SK-N-SH (cell line): ENCODE measurements at regions not wholly inside any gene's neighbourhood (a gene's known extent, or its start where the extent isn't known, plus 50 kb on each side); places are given as distances from the start of the nearest gene placed in this dataset.

ENCODE experiments used
- CTCF ChIA-PET: fragments of 300-600, 350-600 bp; formaldehyde crosslinking; extraction: SDS; loops from one replicate; lab custom pipeline; 2021; lab: Yijun Ruan, JAX
- POLR2A ChIA-PET: fragments of 350-600 bp; sonication (Branson Sonifier 250); formaldehyde crosslinking; extraction: SDS; loops from one replicate; lab custom pipeline; 2020; ENCODE audit warnings: antibody characterized with exemption, inconsistent platforms; lab: Yijun Ruan, JAX
- DNase-seq: peaks from one replicate; pipeline ENCODE4 v3.0.0; 2012
- H2AFZ ChIP-seq: fragments of 200-600 bp; sonication (generic); 2 replicates; pipeline ENCODE4 v1.8.1; 2016; ENCODE audit warnings: antibody characterized with exemption, mild to moderate bottlenecking, low read depth
- H3F3A ChIP-seq: fragments of 200-600 bp; sonication (generic); replicated peaks from 2 replicates; pipeline ENCODE3; 2016; ENCODE audit warnings: antibody characterized with exemption, mild to moderate bottlenecking; ENCODE audit not compliant: insufficient read depth
- H3K27ac ChIP-seq, 2 experiments: fragments of 200-500 bp in 1 of 2; fragments of 200-600 bp in 1 of 2; sonication (Bioruptor generic) in 1 of 2; sonication (generic), shearing (Covaris generic) in 1 of 2; 2 replicates each; pipeline versions ENCODE4 v1.5.1 to v1.6.1; 2014 to 2016; ENCODE audit warnings: low read depth in 2 of 2, inconsistent platforms in 1 of 2, low read length in 1 of 2, mild to moderate bottlenecking in 1 of 2, mixed read lengths in 1 of 2
- H3K27me3 ChIP-seq: fragments of 200-600 bp; sonication (generic), shearing (Covaris generic); 2 replicates; pipeline ENCODE4 v1.6.1; 2016; ENCODE audit warnings: mixed run types; ENCODE audit not compliant: insufficient read depth
- H3K36me3 ChIP-seq, 2 experiments: fragments of 200-500 bp in 1 of 2; fragments of 200-600 bp in 1 of 2; sonication (Bioruptor generic) in 1 of 2; sonication (generic) in 1 of 2; replicated peaks in 1 of 2; 2 replicates each; pipeline versions ENCODE3 to v1.5.1; 2014 to 2016; ENCODE audit warnings: low read length in 1 of 2, mild to moderate bottlenecking in 1 of 2; ENCODE audit not compliant: insufficient read depth in 2 of 2, control insufficient read depth in 1 of 2
- H3K4me1 ChIP-seq, 2 experiments: fragments of 200-500 bp in 1 of 2; fragments of 200-600 bp in 1 of 2; sonication (Bioruptor generic) in 1 of 2; sonication (generic), shearing (Covaris generic) in 1 of 2; 2 replicates each; pipeline versions ENCODE4 v1.5.1 to v1.6.1; 2014 to 2016; ENCODE audit warnings: low read depth in 1 of 2, low read length in 1 of 2, mixed run types in 1 of 2; ENCODE audit not compliant: insufficient read depth in 2 of 2, control insufficient read depth in 1 of 2
- H3K4me2 ChIP-seq: fragments of 200-600 bp; sonication (generic), shearing (Covaris generic); 2 replicates; pipeline ENCODE4 v1.6.1; 2017; ENCODE audit warnings: mixed run types
- H3K4me3 ChIP-seq, 2 experiments: fragments of 200-500 bp in 1 of 2; fragments of 200-600 bp in 1 of 2; sonication (Bioruptor generic) in 1 of 2; sonication (generic), shearing (Covaris generic) in 1 of 2; 2 replicates each; pipeline versions ENCODE4 v1.5.1 to v1.8.1; 2014 to 2016; ENCODE audit warnings: low read depth in 2 of 2, inconsistent platforms in 1 of 2, low read length in 1 of 2, mild to moderate bottlenecking in 1 of 2, mixed read lengths in 1 of 2, moderate library complexity in 1 of 2
- H3K79me2 ChIP-seq: fragments of 200-600 bp; sonication (generic); 2 replicates; pipeline ENCODE4 v1.8.1; 2017; ENCODE audit warnings: mild to moderate bottlenecking; ENCODE audit not compliant: insufficient read depth
- H3K9ac ChIP-seq: fragments of 200-600 bp; sonication (generic); 2 replicates; pipeline ENCODE4 v1.6.1; 2017; ENCODE audit warnings: mixed run types
- H3K9me2 ChIP-seq: fragments of 200-600 bp; sonication (generic); 2 replicates; pipeline ENCODE4 v1.6.1; 2017; ENCODE audit warnings: mixed run types
- H3K9me3 ChIP-seq: fragments of 200-600 bp; sonication (generic); 2 replicates; pipeline ENCODE4 v1.6.1; 2017; ENCODE audit warnings: mixed run types, mild to moderate bottlenecking, moderate library complexity
- H4K20me1 ChIP-seq: fragments of 200-600 bp; sonication (generic); 2 replicates; pipeline ENCODE4 v1.6.1; 2017; ENCODE audit warnings: mild to moderate bottlenecking, mixed run types; ENCODE audit not compliant: insufficient read depth
- EP300 ChIP-seq, 2 experiments: IDR thresholded peaks; 2 replicates each; pipeline versions ENCODE4 v1.4.0 to v1.6.1; 2012; ENCODE audit warnings: borderline replicate concordance in 1 of 2, low read depth in 1 of 2, low read length in 1 of 2
- FOSL2 ChIP-seq: IDR thresholded peaks from 2 replicates; pipeline ENCODE4 v1.4.0; 2012; ENCODE audit warnings: low read depth, mild to moderate bottlenecking, moderate library complexity, borderline replicate concordance
- FOXJ3 ChIP-seq: sonication (generic); formaldehyde crosslinking; IDR thresholded peaks from 2 replicates; pipeline ENCODE4 v1.5.1; 2020; ENCODE audit warnings: mild to moderate bottlenecking, missing genetic modification reagents
- GABPA ChIP-seq: IDR thresholded peaks from 2 replicates; pipeline ENCODE4 v1.4.0; 2012; ENCODE audit warnings: low read depth, mild to moderate bottlenecking
- MXI1 ChIP-seq: IDR thresholded peaks from 2 replicates; pipeline ENCODE4 v1.6.1; 2012; ENCODE audit warnings: mild to moderate bottlenecking, low read depth, low read length, improper control_type of control experiment
- NFIC ChIP-seq: IDR thresholded peaks from 2 replicates; pipeline ENCODE4 v1.4.0; 2012; ENCODE audit warnings: borderline replicate concordance
- POLR2AphosphoS5 ChIP-seq: IDR thresholded peaks from 2 replicates; pipeline ENCODE4 v1.6.1; 2012; ENCODE audit warnings: low read depth, low read length
- RFX5 ChIP-seq: IDR thresholded peaks from 2 replicates; pipeline ENCODE4 v1.6.1; 2012; ENCODE audit warnings: mild to moderate bottlenecking, improper control_type of control experiment, low read length
- RXRA ChIP-seq: IDR thresholded peaks from 2 replicates; pipeline ENCODE4 v1.4.0; 2012; ENCODE audit warnings: low read depth, mild to moderate bottlenecking, borderline replicate concordance
- YY1 ChIP-seq: IDR thresholded peaks from 2 replicates; pipeline ENCODE4 v1.4.0; 2012; ENCODE audit warnings: low read depth, mild to moderate bottlenecking
- WGBS: methylation state at CpG from one replicate; pipeline ENCODE4 v1.1.6; 2017; ENCODE audit warnings: low lambda C conversion rate; 5-methylcytosine and 5-hydroxymethylcytosine counted together
- TF ChIP-seq, protein P1 (sequence below): IDR thresholded peaks from 2 replicates; pipeline ENCODE4 v1.4.0; 2012; ENCODE audit warnings: low read depth
- TF ChIP-seq, protein P2 (sequence below): fragments of 200-600 bp; sonication (generic); IDR thresholded peaks from 2 replicates; pipeline ENCODE4 v1.6.1; 2017; ENCODE audit warnings: antibody characterized with exemption, mild to moderate bottlenecking, moderate library complexity

DNA sequence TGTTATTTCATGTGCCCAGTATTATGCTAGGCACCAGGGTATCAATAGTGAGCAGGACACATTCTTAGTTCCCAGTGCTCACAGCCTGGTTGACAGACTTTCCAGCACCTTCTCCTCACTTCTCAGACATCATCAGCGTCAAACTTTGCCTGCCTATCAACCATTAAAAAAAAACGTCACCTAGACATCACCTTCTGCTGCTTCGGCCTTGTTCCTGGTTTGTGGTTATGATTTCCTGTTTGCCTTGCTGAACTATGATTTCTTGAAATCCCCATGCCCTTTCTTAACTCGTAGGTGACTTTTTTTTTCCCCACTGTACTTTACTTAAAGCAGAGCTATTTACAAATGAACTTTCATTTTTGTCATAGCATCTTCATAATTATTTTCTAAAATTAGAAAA, 60.4 kb upstream of the NABP1 start:
- Histone ChIP-seq H3K27ac (no peak overlapping the region), H3F3A (peaks cover 6% of the 10 kb centered on the region), H3K4me2 (no peak overlapping the region), H2AFZ (0 out of 2 replicates have a peak overlapping the region, but pooled peaks have one; percentile 13), H3K79me2 (no peaks in the 10 kb centered on the region), H3K4me3 (no peak overlapping the region), H3K9me3 (no peaks in the 10 kb centered on the region), H3K9me2 (no peaks in the 10 kb centered on the region), H4K20me1 (no peaks in the 10 kb centered on the region), H3K9ac (no peak overlapping the region), H3K4me1 (peaks cover 0 to 9% of the 10 kb centered on the region in 2 experiments; a peak in 2 of 4 replicates), H3K36me3 (no peaks in the 10 kb centered on the region), H3K27me3 (no peaks in the 10 kb centered on the region)
- TF ChIP-seq MXI1: no peak
- TF ChIP-seq FOXJ3 (CRISPR knock-in tag): no peak
- TF ChIP-seq RXRA: no peak
- CTCF ChIA-PET: interaction anchor here (1.0 kb wide), 1 partner anchor 10 kb away, joined by 4 read pairs; no protein-coding TSS in a partner anchor
- no peak for DNase-seq
- WGBS: 89% methylated on average over 4 of the region's 4 CpGs
- POLR2A ChIA-PET: no interaction called here

DNA sequence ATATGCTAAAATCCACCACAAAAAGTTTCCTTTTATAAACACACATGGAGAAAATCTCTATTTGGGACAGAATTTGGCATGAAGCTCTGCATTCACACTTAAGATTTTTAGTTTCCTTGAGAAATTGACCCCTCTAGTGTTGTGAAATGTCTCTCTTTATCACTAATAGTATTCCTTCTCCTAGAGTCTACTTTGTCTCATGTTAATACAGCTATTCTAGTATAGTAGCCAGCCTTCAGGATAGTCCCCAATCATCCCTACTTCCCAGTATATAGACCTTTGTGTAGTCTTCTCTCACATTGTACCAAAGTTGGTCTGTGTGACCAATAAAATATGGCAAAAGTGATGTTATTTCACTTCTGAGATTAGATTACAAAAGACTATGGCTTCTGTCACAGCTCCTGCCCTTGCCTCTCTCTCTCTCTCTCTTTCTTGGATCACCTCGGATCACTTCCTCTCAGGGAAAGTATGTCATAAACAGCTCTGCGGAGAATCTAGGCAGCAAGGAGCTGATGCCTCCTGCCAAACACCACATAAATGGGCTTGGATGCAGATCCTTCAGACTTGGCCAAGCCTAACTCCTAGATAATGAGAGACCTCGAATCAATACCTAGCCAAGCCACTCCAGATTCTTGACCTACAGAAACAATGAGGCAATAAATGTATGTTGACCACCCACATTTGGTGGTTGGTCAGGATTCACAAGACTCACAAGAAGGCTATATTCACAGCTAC, 59.7 kb upstream of the NABP1 start:
- no peak for DNase-seq
- Histone ChIP-seq H3K9ac (no peak overlapping the region), H3K79me2 (no peaks in the 10 kb centered on the region), H3K9me2 (no peaks in the 10 kb centered on the region), H2AFZ (0 out of 2 replicates have a peak overlapping the region, but pooled peaks have one; percentile 13), H3K27ac (no peak overlapping the region), H3K4me2 (no peak overlapping the region), H3K9me3 (no peaks in the 10 kb centered on the region), H4K20me1 (no peaks in the 10 kb centered on the region), H3K27me3 (no peaks in the 10 kb centered on the region), H3F3A (peaks cover 3% of the 10 kb centered on the region), H3K4me3 (no peak overlapping the region), H3K36me3 (no peaks in the 10 kb centered on the region), H3K4me1 (peaks cover 0 to 8% of the 10 kb centered on the region in 2 experiments; a peak in 1 of 4 replicates)
- TF ChIP-seq GABPA (no peak), POLR2AphosphoS5 (no peak), FOSL2 (no peak), RFX5 (no peak), RXRA (no peak), YY1 (no peak), NFIC (no peak), EP300 (IDR thresholded peaks at IDR 0.05; ENCODE audit: borderline replicate concordance in 1 of 2, low read depth in 1 of 2, low read length in 1 of 2) (no peak)
- TF ChIP-seq, protein P1, sequence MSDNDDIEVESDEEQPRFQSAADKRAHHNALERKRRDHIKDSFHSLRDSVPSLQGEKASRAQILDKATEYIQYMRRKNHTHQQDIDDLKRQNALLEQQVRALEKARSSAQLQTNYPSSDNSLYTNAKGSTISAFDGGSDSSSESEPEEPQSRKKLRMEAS: no peak
- TF ChIP-seq, protein P2, sequence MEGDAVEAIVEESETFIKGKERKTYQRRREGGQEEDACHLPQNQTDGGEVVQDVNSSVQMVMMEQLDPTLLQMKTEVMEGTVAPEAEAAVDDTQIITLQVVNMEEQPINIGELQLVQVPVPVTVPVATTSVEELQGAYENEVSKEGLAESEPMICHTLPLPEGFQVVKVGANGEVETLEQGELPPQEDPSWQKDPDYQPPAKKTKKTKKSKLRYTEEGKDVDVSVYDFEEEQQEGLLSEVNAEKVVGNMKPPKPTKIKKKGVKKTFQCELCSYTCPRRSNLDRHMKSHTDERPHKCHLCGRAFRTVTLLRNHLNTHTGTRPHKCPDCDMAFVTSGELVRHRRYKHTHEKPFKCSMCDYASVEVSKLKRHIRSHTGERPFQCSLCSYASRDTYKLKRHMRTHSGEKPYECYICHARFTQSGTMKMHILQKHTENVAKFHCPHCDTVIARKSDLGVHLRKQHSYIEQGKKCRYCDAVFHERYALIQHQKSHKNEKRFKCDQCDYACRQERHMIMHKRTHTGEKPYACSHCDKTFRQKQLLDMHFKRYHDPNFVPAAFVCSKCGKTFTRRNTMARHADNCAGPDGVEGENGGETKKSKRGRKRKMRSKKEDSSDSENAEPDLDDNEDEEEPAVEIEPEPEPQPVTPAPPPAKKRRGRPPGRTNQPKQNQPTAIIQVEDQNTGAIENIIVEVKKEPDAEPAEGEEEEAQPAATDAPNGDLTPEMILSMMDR: no peak
- POLR2A ChIA-PET: no interaction called here
- WGBS: 83% methylated on average over 3 of the region's 3 CpGs
- CTCF ChIA-PET: interaction anchor here (1.0 kb wide), 1 partner anchor 9 kb away, joined by 4 read pairs; no protein-coding TSS in a partner anchor
